HG02870 (cell line): ENCODE measurements at regions not wholly inside any gene's neighbourhood (a gene's known extent, or its start where the extent isn't known, plus 50 kb on each side); places are given as distances from the start of the nearest gene placed in this dataset.
"Not testable (repeated sequence)": the region's sequence is repeated elsewhere in the genome, so short reads cannot be mapped to it uniquely, and the experiment has no call there.

Experiments used
- ATAC-seq: cut with Tn5 transposase; IDR thresholded peaks from one replicate; pipeline ENCODE4 v1.9.1; 2021; ENCODE audit warnings: mild to moderate bottlenecking, moderate library complexity; ENCODE audit not compliant: unreplicated experiment

- no peak for ATAC-seq
These were observed 163.3 kb downstream of the TMEM121 start for GRCh38 chr14:105689722-105690121.

GRCh38 chr14:105690671-105691070, 164.3 kb downstream of the TMEM121 start:
- ATAC-seq = no peak

- not testable (repeated sequence) for ATAC-seq
These were observed 165.1 kb downstream of the TMEM121 start for GRCh38 chr14:105691321-105692109.

GRCh38 chr14:105692110-105692685, 165.8 kb downstream of the TMEM121 start:
- not testable (repeated sequence) for ATAC-seq

GRCh38 chr14:105694961-105695360, 168.6 kb downstream of the TMEM121 start:
- no peak for ATAC-seq

GRCh38 chr14:105696388-105696787, 170.0 kb downstream of the TMEM121 start:
- ATAC-seq = peak; percentile 39

- not testable (repeated sequence) for ATAC-seq
These were observed 171.0 kb downstream of the TMEM121 start for GRCh38 chr14:105697414-105697813.

GRCh38 chr14:105697955-105698354, 171.6 kb downstream of the TMEM121 start:
- not testable (repeated sequence) for ATAC-seq

GRCh38 chr14:105698940-105699556, 172.7 kb downstream of the TMEM121 start:
- not testable (repeated sequence) for ATAC-seq

GRCh38 chr14:105699706-105700105, 173.3 kb downstream of the TMEM121 start:
- ATAC-seq = not testable (repeated sequence)

GRCh38 chr14:105700146-105700545, 173.8 kb downstream of the TMEM121 start:
- ATAC-seq = not testable (repeated sequence)

GRCh38 chr14:105700622-105701288, 174.4 kb downstream of the TMEM121 start:
- ATAC-seq = no peak

- no peak for ATAC-seq
These were observed 175.3 kb downstream of the TMEM121 start for GRCh38 chr14:105701456-105702274.

- no peak for ATAC-seq
These were observed 176.0 kb downstream of the TMEM121 start for GRCh38 chr14:105702275-105702817.

GRCh38 chr14:105703044-105703665, 176.8 kb downstream of the TMEM121 start:
- ATAC-seq = not testable (repeated sequence)

GRCh38 chr14:105704091-105704490, 177.7 kb downstream of the TMEM121 start:
- not testable (repeated sequence) for ATAC-seq

- ATAC-seq = not testable (repeated sequence)
These were observed 178.1 kb downstream of the TMEM121 start for GRCh38 chr14:105704492-105704891.

- not testable (repeated sequence) for ATAC-seq
These were observed 179.1 kb downstream of the TMEM121 start for GRCh38 chr14:105705512-105705861.

- not testable (repeated sequence) for ATAC-seq
These were observed 179.7 kb downstream of the TMEM121 start for GRCh38 chr14:105705862-105706700.
